NB4 (cell line): ENCODE measurements at regions not wholly inside any gene's neighbourhood (a gene's known extent, or its start where the extent isn't known, plus 50 kb on each side); places are given as distances from the start of the nearest gene placed in this dataset.

Experiments used
- CTCF ChIP-seq: IDR thresholded peaks from one replicate; pipeline ENCODE4 v1.5.1; 2012; ENCODE audit warnings: low read depth, low read length
- MYC ChIP-seq: IDR thresholded peaks from 2 replicates; pipeline ENCODE4 v1.6.1; 2011; ENCODE audit warnings: low read depth, low read length
- POLR2A ChIP-seq: IDR thresholded peaks from 2 replicates; pipeline ENCODE4 v1.6.1; 2011; ENCODE audit warnings: mild to moderate bottlenecking; ENCODE audit not compliant: insufficient read length; ENCODE audit errors: extremely low read depth

GRCh38 chr3:6287088-6287875 lies 573.6 kb upstream of the GRM7 start:
- TF ChIP-seq CTCF (no peak), MYC (no peak), POLR2A (no peak)
